SH-SY5Y (cell line): ENCODE measurements at regions not wholly inside any gene's neighbourhood (a gene's known extent, or its start where the extent isn't known, plus 50 kb on each side); places are given as distances from the start of the nearest gene placed in this dataset.

Experiments
- GATA2 ChIP-seq: IDR thresholded peaks from 2 replicates; pipeline ENCODE4 v1.6.1; 2011; ENCODE audit warnings: mild to moderate bottlenecking, low read depth, low read length
- GATA3 ChIP-seq: IDR thresholded peaks from 2 replicates; pipeline ENCODE4 v1.6.1; 2011; ENCODE audit warnings: low read depth, mild to moderate bottlenecking, low read length, moderate library complexity

DNA sequence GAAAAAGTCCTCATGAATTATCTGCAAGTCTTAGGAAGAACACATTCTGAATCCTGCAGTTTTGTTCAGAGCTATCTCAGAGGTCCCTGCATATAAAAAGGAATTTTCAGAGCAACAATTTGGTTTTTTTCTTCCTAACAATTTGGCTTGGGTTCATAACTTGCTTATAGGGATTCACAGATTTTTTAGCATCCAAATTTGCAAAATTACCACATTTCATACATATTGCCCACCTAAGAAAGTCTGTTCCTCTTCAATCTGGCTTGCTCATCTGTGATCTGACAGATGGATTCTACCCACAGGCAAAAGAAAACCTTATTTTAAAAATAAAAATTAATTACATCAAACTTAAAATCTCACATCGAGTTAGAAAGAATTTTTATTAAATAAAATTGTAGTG lies 714.4 kb upstream of the NCAM2 start:
- no peak for TF ChIP-seq GATA2
- no peak for TF ChIP-seq GATA3

DNA sequence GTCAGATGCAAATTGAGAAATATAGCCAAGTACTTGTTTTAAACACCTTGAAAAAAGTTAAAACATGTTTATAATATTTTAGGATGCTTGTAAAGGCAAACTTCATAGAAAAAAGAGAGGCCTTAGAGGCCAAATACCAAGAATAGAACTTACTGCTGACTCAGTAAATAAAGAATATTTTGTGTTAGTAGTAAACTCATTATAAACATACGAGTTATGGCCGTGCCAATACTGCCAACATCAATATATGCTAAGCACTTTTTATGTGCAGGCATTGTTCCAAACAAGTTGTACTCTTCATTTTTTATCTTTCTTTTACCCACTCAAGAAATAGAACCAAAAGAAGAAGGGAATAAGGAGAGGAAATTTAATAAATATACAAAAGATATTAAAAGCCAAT lies 705.9 kb upstream of the NCAM2 start:
- no peak for TF ChIP-seq GATA2
- no peak for TF ChIP-seq GATA3

DNA sequence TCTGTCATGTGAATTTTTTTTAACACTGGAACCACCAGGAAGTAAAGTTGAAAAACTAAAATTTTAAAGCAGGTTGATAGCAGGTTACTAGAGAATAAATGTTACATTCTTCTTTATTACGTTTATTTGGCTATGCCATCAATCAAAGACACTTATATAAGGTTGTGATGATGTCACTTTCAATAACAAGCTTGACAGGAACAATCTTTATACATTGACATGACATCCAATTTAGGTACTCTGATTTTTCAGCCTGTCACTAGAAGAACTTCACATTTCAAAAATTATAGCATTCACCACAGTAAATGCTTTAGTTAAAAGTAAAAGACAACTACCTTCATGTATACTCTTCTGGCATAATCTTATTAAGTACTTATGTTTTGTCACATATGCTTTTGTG lies 696.8 kb upstream of the NCAM2 start:
- no peak for TF ChIP-seq GATA2
- no peak for TF ChIP-seq GATA3

DNA sequence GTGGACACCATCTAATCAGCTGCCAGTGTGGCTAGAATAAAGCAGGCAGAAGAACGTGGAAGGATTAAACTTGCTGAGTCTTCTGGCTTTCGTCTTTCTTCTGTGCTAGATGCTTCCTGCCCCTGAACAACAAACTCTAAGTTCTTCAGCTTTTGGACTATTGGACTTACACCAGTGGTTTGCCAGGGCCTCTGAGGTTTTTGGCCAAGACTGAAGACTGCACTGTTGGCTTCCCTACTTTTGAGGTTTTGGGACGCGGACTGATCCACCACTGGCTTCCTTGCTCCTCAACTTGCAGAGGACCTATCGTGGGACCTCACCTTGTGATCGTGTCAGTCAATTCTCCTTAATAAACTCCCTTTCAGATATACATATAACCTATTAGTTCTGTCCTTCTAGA lies 696.1 kb upstream of the NCAM2 start:
- TF ChIP-seq GATA2 (no peak), GATA3 (no peak)

DNA sequence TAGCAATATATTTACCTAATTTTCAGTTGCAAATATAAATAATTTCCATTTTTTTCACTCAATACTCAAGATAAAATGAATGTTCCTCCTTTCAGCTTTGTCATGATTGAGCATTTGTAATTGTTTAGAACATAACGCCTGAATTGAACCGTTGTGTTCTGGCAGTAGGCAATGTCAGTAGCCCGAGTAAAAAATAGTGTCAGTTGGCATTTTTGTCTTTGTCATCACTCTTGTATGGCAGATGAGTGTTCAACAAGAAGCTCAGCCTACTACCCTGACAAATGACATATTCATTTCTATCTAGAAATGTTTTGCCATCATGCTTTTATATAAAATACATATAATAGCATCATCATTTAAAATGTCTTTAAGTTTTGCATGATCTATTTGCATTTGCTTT lies 691.4 kb upstream of the NCAM2 start:
- TF ChIP-seq GATA2 (no peak), GATA3 (no peak)

DNA sequence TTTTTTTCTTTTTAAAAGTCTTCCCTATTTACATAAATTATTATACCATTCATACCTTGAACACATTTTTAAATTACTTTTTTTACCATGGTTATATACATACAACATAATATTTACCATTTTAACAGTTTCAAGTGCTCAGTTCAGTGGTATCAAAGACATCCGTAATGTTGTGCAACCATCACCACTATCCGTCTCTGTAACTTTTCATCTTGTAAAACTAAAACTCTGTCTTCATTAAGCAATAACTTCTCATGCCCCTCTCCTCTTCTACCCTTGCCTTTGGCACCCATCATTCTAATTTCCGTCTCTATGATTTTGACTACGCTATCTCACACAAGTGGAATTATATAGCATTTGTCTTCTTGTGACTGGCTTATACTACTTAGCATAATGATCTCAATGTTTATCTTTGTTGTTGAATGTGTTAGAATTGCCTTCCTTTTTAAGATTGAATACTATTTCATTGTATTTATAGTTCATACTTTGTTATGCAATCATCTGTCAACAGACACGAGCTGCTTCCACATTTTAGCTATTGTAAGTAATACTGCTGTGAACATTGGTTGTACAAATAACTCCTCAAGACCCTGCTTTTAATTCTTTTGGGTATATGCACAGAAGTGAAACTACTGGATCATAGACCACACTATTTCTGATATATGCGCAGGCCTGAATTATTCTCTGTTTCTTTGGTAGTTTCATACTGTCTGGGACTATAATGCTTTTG lies 689.5 kb upstream of the NCAM2 start:
- TF ChIP-seq GATA3: no peak
- no peak for TF ChIP-seq GATA2

DNA sequence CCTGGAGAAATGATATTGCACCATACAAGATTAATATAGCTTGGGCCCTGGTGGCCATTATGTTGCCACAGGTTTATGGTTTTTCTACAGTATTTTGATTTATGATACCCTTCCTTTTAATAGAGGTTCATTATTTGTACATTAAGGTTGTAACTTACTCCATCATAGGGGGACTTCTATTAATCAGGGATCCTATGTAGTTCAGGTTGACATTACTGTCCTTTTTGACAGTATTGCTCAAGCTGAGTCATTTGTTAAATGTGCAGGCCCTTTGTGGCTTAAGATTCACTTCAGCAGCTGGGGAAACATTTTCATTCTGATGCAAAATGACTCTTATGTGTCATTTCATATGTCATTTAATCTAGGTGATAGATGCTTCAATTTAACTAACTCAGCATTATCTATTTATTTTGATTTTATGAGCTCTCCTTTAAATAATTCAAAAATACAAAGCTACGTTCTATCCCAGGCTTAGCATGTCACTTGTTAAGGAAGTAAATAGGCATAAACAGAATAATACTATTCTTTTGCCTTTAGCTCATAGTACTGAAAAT lies 686.9 kb upstream of the NCAM2 start:
- TF ChIP-seq GATA2 (no peak), GATA3 (no peak)

DNA sequence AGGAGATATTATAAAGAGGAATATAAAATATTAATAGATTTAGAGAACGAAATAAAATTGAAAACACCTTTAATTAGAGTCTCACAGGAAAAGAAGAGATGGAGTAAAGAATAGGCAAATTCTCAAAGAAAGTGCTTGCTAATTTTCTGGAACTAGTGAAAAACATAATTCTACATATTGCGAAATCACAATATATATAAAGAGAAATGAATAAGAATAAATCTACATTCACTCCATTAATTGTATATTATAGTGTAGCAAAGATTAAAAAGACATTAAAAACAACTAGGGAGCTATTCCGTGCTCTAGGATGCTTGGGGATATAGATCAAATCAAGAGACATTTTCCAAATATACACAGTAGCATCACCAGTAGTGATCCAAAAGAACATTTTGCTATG lies 685.2 kb upstream of the NCAM2 start:
- TF ChIP-seq GATA2 (no peak), GATA3 (no peak)

DNA sequence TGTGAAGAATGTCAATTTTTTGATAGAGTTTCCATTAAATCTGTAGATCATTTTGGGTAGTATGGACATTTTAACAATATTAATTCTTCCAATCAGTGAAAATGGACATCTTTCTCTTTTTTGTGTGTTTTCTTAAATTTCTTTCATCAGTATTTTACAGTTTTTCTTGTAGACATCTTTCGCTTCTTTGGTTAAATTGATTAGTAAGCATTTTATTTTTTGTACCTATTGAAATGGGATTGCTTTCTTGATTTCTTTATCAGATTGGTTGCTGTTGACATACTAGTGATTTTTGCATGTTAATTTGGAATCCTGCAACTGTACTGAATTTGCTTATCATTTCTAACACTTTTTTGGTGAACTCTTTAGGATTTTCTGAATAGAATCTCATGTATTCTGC lies 683.2 kb upstream of the NCAM2 start:
- TF ChIP-seq GATA2 (no peak), GATA3 (no peak)

DNA sequence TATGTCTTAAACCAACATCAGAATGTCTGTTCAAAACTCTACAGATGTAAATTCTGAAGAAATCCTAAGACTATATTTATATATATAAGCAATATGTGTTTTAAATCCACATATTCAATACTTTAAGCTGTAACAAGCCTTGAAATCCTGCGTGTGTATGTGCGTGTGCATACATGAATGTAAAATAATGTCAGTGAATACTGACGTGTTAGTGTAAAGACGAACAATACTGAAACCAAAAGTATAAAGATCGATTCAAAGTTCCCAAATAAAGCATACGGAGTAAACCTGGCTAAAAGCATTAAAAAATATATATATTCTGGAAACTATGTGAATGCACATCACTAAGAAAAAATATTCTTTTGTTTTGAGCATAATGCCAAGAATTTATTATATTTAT lies 668.6 kb upstream of the NCAM2 start:
- TF ChIP-seq GATA3 (no peak), GATA2 (no peak)

DNA sequence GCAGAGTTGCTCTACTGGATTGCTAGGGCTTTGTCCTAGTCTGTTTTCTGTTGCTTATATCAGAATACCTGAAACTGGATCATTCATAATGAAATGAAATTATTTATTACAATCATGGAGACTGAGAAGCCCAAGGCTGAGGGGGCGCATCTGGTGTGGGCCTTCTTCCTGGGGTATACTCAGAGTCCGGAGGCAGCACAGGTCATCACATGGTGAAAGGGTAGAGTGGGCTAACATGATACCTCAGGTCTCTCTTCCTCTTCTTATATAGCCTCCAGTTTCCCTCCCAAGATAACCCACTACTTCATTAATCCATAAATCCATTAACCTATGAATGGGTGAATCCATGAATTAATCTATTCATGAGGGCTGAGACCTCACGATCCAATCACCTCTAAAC lies 667.6 kb upstream of the NCAM2 start:
- no peak for TF ChIP-seq GATA3

DNA sequence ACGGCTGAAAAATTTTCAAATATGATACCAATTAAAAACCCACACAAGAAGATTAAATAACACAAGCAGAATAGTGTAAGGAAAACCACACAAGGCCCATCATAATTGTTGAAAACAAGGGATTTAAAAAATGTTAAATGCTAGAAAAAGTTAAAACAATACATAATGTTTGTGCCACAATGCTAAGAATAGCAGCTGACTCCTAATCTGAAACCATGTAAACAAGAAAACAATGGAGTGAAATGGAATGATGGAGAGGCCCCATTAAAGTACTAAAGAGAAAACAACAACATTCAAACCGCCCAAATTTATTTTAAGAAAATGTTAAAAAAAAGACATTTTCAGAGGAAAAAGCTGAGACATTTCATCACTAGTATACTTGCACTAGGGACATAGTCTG lies 663.6 kb upstream of the NCAM2 start:
- TF ChIP-seq GATA3 (no peak), GATA2 (no peak)

DNA sequence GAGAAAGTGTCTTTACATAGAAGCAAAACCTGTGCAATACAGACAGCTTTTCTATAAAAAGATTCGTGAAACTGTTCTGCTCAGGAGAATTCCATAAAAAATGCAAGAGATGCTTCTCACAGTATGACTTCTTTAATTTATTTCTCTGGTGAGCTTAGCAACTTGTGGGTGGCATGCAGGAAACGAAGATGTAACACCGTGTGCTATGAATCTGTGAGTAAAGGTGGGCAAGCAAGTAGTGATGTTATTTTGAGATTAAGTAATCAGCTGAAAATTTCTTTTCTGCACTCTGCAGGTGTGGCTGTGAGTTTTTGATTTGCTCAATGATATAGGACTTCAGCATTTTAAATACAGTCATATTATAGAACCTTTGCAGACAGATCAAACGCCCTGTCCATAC lies 656.8 kb upstream of the NCAM2 start:
- TF ChIP-seq GATA3 (no peak), GATA2 (no peak)

DNA sequence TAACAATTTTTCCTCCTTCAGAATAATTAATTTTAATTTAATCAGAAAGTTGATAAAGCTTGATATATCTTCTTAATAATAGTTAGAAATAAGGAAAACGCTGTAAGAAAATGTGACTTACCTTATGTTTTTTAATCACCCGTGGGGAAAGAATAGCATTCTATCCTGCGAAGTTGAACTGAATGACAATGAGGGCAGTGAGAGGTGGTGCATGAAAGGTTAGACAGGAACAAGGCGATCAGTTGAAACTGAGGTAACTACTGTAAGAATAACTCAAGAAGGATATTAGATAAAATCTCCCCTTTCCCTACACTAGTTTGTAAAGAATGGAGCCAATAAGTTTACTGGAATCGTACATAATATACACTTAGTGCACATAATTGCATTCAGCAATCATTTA lies 655.0 kb upstream of the NCAM2 start:
- TF ChIP-seq GATA3 (no peak), GATA2 (no peak)

DNA sequence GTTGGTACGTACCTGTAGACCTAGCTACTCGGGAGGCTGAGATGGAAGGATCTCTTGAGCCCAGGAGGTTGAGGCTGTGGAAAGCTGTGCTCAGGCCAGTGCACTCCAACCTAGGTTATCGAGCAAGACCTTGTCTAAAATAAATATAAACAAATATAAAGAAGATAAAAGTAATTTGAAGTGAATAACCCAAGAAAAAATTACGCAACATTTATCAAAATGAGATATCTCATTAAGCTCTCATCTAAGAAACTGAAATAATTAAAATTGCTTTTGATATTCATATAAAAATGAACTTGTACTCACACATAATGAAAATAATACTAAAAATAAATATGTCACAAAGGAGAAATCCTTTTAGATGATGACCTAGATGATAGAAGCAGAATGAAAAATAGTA lies 647.1 kb upstream of the NCAM2 start:
- TF ChIP-seq GATA3: no peak
- TF ChIP-seq GATA2: no peak

DNA sequence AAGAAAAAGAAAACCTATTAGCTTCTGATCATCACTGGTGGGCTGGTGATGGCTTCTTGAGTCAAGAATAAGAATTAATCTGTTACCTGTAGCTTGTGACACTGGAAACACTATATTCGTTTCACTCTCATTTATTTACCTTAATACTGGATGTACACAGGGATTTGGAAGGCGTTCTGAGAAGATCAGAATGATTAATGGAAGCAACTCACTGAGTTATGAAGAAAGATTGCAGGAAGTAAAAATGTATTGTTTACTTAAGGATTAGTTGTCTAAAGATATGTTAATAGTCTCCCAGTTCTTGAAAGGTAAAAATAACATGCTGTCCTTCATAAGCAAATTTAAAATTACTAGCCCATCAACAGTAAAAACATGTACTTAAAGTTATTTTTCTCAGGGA lies 644.9 kb upstream of the NCAM2 start:
- TF ChIP-seq GATA3 (no peak), GATA2 (no peak)

DNA sequence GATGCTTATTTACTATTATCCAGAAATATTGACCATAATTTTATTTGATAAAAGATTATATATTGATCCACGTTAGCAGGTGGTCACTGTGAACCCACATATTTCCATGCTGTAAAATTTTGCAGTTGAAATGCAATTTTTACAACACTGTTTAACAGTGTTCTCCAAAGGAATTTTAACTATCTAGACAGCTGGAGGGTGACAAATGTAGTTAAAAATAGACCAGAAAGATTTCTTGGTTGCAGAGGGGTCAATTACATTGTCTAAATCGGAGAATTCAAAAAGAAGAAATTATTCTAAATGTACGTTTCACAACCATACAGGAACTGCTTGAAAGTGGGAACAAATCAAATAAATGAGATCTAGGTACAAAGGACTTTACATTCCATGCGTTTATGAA lies 625.2 kb upstream of the NCAM2 start:
- TF ChIP-seq GATA3 (no peak), GATA2 (no peak)
